ENCODE measurements at regions not wholly inside any gene's neighbourhood (a gene's known extent, or its start where the extent isn't known, plus 50 kb on each side); places are given as distances from the start of the nearest gene placed in this dataset.

GRCh38 chr17:63378411-63379375, 67.4 kb downstream of the CYB561 start:
- DNase-seq: no peak
- ChIA-PET POLR2A (ENCODE audit: unreplicated experiment) (no interaction called here), CTCF (no interaction called here)
- H3K4me2 ChIP-seq: no peak overlapping the region
- no peaks in the 10 kb centered on the region for H3K27me3 ChIP-seq (ENCODE audit: insufficient read depth, low read depth)
- H3F3A ChIP-seq (ENCODE audit: insufficient read depth, low read depth): no peaks in the 10 kb centered on the region; the same call in 1 of the 2 replicates
- H4K20me1 ChIP-seq (ENCODE audit: insufficient read depth): peaks cover 19% of the 10 kb centered on the region
- intact Hi-C loops (cut with micrococcal nuclease; ENCODE audit: unreplicated experiment): no loop called here
- no peaks in the 10 kb centered on the region for H3K9me3 ChIP-seq (ENCODE audit: insufficient read depth, low read depth)
- TF ChIP-seq, protein P1, sequence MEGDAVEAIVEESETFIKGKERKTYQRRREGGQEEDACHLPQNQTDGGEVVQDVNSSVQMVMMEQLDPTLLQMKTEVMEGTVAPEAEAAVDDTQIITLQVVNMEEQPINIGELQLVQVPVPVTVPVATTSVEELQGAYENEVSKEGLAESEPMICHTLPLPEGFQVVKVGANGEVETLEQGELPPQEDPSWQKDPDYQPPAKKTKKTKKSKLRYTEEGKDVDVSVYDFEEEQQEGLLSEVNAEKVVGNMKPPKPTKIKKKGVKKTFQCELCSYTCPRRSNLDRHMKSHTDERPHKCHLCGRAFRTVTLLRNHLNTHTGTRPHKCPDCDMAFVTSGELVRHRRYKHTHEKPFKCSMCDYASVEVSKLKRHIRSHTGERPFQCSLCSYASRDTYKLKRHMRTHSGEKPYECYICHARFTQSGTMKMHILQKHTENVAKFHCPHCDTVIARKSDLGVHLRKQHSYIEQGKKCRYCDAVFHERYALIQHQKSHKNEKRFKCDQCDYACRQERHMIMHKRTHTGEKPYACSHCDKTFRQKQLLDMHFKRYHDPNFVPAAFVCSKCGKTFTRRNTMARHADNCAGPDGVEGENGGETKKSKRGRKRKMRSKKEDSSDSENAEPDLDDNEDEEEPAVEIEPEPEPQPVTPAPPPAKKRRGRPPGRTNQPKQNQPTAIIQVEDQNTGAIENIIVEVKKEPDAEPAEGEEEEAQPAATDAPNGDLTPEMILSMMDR (conservative IDR thresholded peaks at IDR 0.05): no peak
- TF ChIP-seq EZH2 (IDR thresholded peaks at IDR 0.05; ENCODE audit: low read depth): no peak
- no peak overlapping the region for H3K27ac ChIP-seq
- no peaks in the 10 kb centered on the region for H3K4me1 ChIP-seq (replicated peaks; ENCODE audit: insufficient read depth)
- no peaks in the 10 kb centered on the region; the same call in 1 of the 2 replicates for H3K79me2 ChIP-seq (ENCODE audit: low read depth)
- no peak overlapping the region for H2AFZ ChIP-seq
- peaks cover 46% of the 10 kb centered on the region for H3K36me3 ChIP-seq (ENCODE audit: low read depth)
- no peak overlapping the region for H3K4me3 ChIP-seq
- BruUV-seq (replicated peaks): no TSS peak
- H3K9me2 ChIP-seq (ENCODE audit: insufficient read depth): no peaks in the 10 kb centered on the region

GRCh38 chr17:63379636-63380035, 66.5 kb downstream of the CYB561 start:
- no TSS peak for BruUV-seq (replicated peaks)
- ChIA-PET POLR2A (ENCODE audit: unreplicated experiment) (no interaction called here), CTCF (no interaction called here)
- Histone ChIP-seq H3K36me3 (ENCODE audit: low read depth) (peaks cover 39% of the 10 kb centered on the region), H3K4me2 (no peak overlapping the region), H3K27ac (no peak overlapping the region), H3K79me2 (ENCODE audit: low read depth) (no peaks in the 10 kb centered on the region), H3K4me3 (no peak overlapping the region), H3K4me1 (replicated peaks; ENCODE audit: insufficient read depth) (no peaks in the 10 kb centered on the region), H3K27me3 (ENCODE audit: insufficient read depth, low read depth) (no peaks in the 10 kb centered on the region), H3F3A (ENCODE audit: insufficient read depth, low read depth) (no peaks in the 10 kb centered on the region; the same call in 1 of the 2 replicates), H2AFZ (no peak overlapping the region), H3K9me2 (ENCODE audit: insufficient read depth) (no peaks in the 10 kb centered on the region), H3K9me3 (ENCODE audit: insufficient read depth, low read depth) (no peaks in the 10 kb centered on the region), H4K20me1 (ENCODE audit: insufficient read depth) (peaks cover 18% of the 10 kb centered on the region)
- DNase-seq: no peak
- intact Hi-C loops (cut with micrococcal nuclease; ENCODE audit: unreplicated experiment): no loop called here
- TF ChIP-seq, protein P1 (conservative IDR thresholded peaks at IDR 0.05): no peak
- TF ChIP-seq EZH2 (IDR thresholded peaks at IDR 0.05; ENCODE audit: low read depth): no peak

- no peak for DNase-seq
- Histone ChIP-seq H3K79me2 (ENCODE audit: low read depth) (no peaks in the 10 kb centered on the region), H3K4me3 (no peak overlapping the region), H3K4me2 (no peak overlapping the region), H3K36me3 (ENCODE audit: low read depth) (peaks cover 32% of the 10 kb centered on the region), H3K27me3 (ENCODE audit: insufficient read depth, low read depth) (no peaks in the 10 kb centered on the region), H4K20me1 (ENCODE audit: insufficient read depth) (peaks cover 27% of the 10 kb centered on the region), H3F3A (ENCODE audit: insufficient read depth, low read depth) (no peaks in the 10 kb centered on the region), H3K9me3 (ENCODE audit: insufficient read depth, low read depth) (no peaks in the 10 kb centered on the region), H3K9me2 (ENCODE audit: insufficient read depth) (no peaks in the 10 kb centered on the region), H3K4me1 (replicated peaks; ENCODE audit: insufficient read depth) (no peaks in the 10 kb centered on the region), H2AFZ (no peak overlapping the region), H3K27ac (no peak overlapping the region)
- TF ChIP-seq EZH2 (IDR thresholded peaks at IDR 0.05; ENCODE audit: low read depth): no peak
- TF ChIP-seq, protein P1 (conservative IDR thresholded peaks at IDR 0.05): no peak
- ChIA-PET POLR2A (ENCODE audit: unreplicated experiment) (interaction anchor here (0.6 kb wide), 1 partner anchor 779 kb away, joined by 4 read pairs; no protein-coding TSS in a partner anchor), CTCF (no interaction called here)
- intact Hi-C loops (cut with micrococcal nuclease; ENCODE audit: unreplicated experiment): no loop called here
- no TSS peak for BruUV-seq (replicated peaks)
These were observed 64.9 kb downstream of the CYB561 start for GRCh38 chr17:63381101-63381729.
